Liver (tissue), 3 donors: ENCODE measurements at regions not wholly inside any gene's neighbourhood (a gene's known extent, or its start where the extent isn't known, plus 50 kb on each side); places are given as distances from the start of the nearest gene placed in this dataset.

ENCODE experiments used
- EGR1 ChIP-seq, 2 donors: IDR thresholded peaks; 2 replicates each; pipeline ENCODE4 v1.6.1; 2016 to 2018; ENCODE audit warnings: antibody characterized with exemption in 2 of 2, low read depth in 2 of 2
- FOXA1 ChIP-seq: IDR thresholded peaks from 2 replicates; pipeline ENCODE4 v1.6.1; 2016; ENCODE audit warnings: antibody characterized with exemption
- TAF1 ChIP-seq: conservative IDR thresholded peaks from 2 replicates; pipeline ENCODE4 v1.6.1; 2016; ENCODE audit warnings: antibody characterized with exemption, mild to moderate bottlenecking
- YY1 ChIP-seq: IDR thresholded peaks from 2 replicates; pipeline ENCODE4 v1.6.1; 2016; ENCODE audit warnings: antibody characterized with exemption, mild to moderate bottlenecking
- TF ChIP-seq, protein P1 (sequence below): IDR thresholded peaks from 2 replicates; pipeline ENCODE4 v1.6.1; 2016; ENCODE audit warnings: antibody characterized with exemption
- TF ChIP-seq, protein P2 (sequence below): fragments of 150-350 bp; IDR thresholded peaks from 2 replicates; pipeline ENCODE4 v1.5.1; 2017; ENCODE audit warnings: improper control_type of control experiment, low read depth, low read length; ENCODE audit not compliant: missing input control
- TF ChIP-seq, protein P3 (sequence below): IDR thresholded peaks from 2 replicates; pipeline ENCODE4 v1.6.1; 2016; ENCODE audit warnings: antibody characterized with exemption, mild to moderate bottlenecking
- TF ChIP-seq, protein P4 (sequence below): IDR thresholded peaks from 2 replicates; pipeline ENCODE4 v1.6.1; 2016; ENCODE audit warnings: antibody characterized with exemption
- donor health status: healthy.
- donor health status: healthy.

DNA sequence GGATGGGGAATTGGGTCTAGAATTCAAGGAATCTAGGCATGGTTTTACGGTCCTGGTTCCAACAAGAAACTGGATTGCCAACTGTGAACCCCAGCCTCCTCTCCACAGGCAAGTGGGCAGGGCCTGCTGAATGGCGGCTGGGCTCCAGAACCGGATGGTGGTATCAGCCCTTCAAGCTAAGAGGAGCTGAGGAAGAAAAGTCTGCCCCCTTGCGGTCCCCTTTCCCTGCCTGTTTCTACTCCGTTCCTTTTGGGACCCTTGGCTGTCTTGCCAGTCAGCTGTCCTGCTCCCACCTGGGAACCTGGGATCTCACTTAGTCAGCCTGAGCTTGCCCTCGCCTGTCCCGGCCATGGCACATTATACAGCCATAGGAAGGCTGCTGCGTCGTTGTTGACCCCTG is 234.4 kb upstream of the DAPK1 start:
- TF ChIP-seq, protein P1, sequence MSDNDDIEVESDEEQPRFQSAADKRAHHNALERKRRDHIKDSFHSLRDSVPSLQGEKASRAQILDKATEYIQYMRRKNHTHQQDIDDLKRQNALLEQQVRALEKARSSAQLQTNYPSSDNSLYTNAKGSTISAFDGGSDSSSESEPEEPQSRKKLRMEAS: no peak
- TF ChIP-seq EGR1 (IDR thresholded peaks at IDR 0.05; ENCODE audit: low read depth in 2 of 2): no peak
- TF ChIP-seq, protein P2, sequence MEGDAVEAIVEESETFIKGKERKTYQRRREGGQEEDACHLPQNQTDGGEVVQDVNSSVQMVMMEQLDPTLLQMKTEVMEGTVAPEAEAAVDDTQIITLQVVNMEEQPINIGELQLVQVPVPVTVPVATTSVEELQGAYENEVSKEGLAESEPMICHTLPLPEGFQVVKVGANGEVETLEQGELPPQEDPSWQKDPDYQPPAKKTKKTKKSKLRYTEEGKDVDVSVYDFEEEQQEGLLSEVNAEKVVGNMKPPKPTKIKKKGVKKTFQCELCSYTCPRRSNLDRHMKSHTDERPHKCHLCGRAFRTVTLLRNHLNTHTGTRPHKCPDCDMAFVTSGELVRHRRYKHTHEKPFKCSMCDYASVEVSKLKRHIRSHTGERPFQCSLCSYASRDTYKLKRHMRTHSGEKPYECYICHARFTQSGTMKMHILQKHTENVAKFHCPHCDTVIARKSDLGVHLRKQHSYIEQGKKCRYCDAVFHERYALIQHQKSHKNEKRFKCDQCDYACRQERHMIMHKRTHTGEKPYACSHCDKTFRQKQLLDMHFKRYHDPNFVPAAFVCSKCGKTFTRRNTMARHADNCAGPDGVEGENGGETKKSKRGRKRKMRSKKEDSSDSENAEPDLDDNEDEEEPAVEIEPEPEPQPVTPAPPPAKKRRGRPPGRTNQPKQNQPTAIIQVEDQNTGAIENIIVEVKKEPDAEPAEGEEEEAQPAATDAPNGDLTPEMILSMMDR: no peak
- TF ChIP-seq TAF1: no peak
- TF ChIP-seq, protein P3, sequence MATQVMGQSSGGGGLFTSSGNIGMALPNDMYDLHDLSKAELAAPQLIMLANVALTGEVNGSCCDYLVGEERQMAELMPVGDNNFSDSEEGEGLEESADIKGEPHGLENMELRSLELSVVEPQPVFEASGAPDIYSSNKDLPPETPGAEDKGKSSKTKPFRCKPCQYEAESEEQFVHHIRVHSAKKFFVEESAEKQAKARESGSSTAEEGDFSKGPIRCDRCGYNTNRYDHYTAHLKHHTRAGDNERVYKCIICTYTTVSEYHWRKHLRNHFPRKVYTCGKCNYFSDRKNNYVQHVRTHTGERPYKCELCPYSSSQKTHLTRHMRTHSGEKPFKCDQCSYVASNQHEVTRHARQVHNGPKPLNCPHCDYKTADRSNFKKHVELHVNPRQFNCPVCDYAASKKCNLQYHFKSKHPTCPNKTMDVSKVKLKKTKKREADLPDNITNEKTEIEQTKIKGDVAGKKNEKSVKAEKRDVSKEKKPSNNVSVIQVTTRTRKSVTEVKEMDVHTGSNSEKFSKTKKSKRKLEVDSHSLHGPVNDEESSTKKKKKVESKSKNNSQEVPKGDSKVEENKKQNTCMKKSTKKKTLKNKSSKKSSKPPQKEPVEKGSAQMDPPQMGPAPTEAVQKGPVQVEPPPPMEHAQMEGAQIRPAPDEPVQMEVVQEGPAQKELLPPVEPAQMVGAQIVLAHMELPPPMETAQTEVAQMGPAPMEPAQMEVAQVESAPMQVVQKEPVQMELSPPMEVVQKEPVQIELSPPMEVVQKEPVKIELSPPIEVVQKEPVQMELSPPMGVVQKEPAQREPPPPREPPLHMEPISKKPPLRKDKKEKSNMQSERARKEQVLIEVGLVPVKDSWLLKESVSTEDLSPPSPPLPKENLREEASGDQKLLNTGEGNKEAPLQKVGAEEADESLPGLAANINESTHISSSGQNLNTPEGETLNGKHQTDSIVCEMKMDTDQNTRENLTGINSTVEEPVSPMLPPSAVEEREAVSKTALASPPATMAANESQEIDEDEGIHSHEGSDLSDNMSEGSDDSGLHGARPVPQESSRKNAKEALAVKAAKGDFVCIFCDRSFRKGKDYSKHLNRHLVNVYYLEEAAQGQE: no peak
- TF ChIP-seq, protein P4, sequence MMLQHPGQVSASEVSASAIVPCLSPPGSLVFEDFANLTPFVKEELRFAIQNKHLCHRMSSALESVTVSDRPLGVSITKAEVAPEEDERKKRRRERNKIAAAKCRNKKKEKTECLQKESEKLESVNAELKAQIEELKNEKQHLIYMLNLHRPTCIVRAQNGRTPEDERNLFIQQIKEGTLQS: no peak
- no peak for TF ChIP-seq FOXA1
- no peak for TF ChIP-seq YY1
